Kidney (tissue), 13 donors: ENCODE measurements at regions not wholly inside any gene's neighbourhood (a gene's known extent, or its start where the extent isn't known, plus 50 kb on each side); places are given as distances from the start of the nearest gene placed in this dataset.

Source experiments
- DNase-seq, 5 donors: peaks; one replicate each; pipeline ENCODE4 v3.0.0-alpha.2; 2013 to 2020
- FAIRE-seq: peaks from 2 replicates; lab custom pipeline; 2012; peaks lifted over from hg19 to GRCh38; lab: Jason Lieb, UNC
- H3K27ac ChIP-seq, 2 donors: one replicate each; pipeline ENCODE4 v1.7.0; 2013; ENCODE audit warnings: low read depth in 2 of 2, low read length in 2 of 2, inconsistent platforms in 1 of 2
- H3K27me3 ChIP-seq: one replicate; pipeline ENCODE4 v1.7.1; 2013; ENCODE audit warnings: low read length, inconsistent platforms; ENCODE audit not compliant: control insufficient read depth, insufficient read depth
- H3K36me3 ChIP-seq, 3 donors: one replicate each; pipeline versions ENCODE4 v1.7.0 to v1.7.1; 2013; ENCODE audit warnings: low read length in 3 of 3, control low read depth in 1 of 3, inconsistent platforms in 1 of 3; ENCODE audit not compliant: insufficient read depth in 3 of 3, control insufficient read depth in 2 of 3
- H3K4me1 ChIP-seq, 3 donors: one replicate each; pipeline versions ENCODE4 v1.7.0 to v1.7.1; 2013; ENCODE audit warnings: low read length in 3 of 3, inconsistent platforms in 1 of 3, low read depth in 1 of 3; ENCODE audit not compliant: control insufficient read depth in 2 of 3, insufficient read depth in 2 of 3
- H3K4me3 ChIP-seq, 3 donors: one replicate each; pipeline versions ENCODE4 v1.7.0 to v1.8.1; 2013; ENCODE audit warnings: low read length in 3 of 3, control low read depth in 1 of 3, inconsistent platforms in 1 of 3
- H3K9ac ChIP-seq, 3 donors: one replicate each; pipeline versions ENCODE4 v1.7.0 to v1.7.1; 2013; ENCODE audit warnings: low read length in 3 of 3, control low read depth in 1 of 3, inconsistent platforms in 1 of 3
- H3K9me3 ChIP-seq, 3 donors: one replicate each; pipeline versions ENCODE4 v1.7.0 to v1.7.1; 2013; ENCODE audit warnings: low read length in 3 of 3, control low read depth in 1 of 3, inconsistent platforms in 1 of 3; ENCODE audit not compliant: control insufficient read depth in 2 of 3, insufficient read depth in 1 of 3
- intact Hi-C: fragments of 100-400 bp; cut with DNase I; formaldehyde crosslinking; loops from one replicate; pipeline ENCODE4 v1.11.1; 2022
- TF ChIP-seq, protein P1 (sequence below): IDR thresholded peaks from 3 replicates; pipeline ENCODE4 v1.5.1; 2012; ENCODE audit warnings: mild to moderate bottlenecking, moderate library complexity, borderline replicate concordance; ENCODE audit not compliant: insufficient read depth; ENCODE audit errors: extremely low read depth
- donor health status: control.
- donor health status: control.
- donor health status: control.
- donor health status: control.
- donor health status: control.
- donor health status: DM: yes; HTN: yes; CAD: no.
- donor health status: Normal renal cell carcinoma (clear cell type).

DNA sequence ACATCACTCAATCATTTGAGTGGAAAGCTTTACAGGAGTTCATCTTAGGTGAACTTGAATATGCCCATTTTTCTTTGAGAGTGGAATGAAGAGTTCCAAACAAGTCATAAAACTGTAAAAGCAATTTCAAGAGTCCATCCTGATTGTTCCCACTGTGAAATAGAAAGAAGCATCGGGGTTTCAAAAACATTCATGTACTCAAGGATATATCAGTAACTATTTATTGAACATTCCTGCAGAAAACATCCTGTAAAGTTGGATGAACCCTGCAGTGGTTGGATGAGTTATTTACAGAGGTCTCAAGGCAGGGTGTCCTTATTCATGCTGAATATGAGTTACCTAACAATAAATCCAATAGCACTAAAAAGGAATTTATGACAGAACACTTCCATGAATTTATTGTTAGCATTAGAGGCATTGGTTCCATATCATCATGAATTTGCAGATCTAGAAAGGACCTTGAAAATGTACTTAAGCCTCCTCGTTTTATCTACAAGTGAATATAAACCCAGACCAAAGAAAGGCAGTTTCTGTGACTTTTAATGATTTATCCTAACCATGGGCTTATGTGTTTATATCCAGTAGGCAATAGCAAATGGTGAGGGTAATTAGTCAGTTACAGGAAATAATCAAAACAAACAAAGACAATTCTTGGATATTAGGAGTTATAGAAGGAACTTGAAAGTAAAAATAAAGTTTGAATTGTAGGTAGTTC lies 361.9 kb upstream of the KCNMB2 start:
- FAIRE-seq (no peak), DNase-seq (no peak)
- H3K27me3 ChIP-seq, result no peaks in the 10 kb centered on the region
- TF ChIP-seq, protein P1, sequence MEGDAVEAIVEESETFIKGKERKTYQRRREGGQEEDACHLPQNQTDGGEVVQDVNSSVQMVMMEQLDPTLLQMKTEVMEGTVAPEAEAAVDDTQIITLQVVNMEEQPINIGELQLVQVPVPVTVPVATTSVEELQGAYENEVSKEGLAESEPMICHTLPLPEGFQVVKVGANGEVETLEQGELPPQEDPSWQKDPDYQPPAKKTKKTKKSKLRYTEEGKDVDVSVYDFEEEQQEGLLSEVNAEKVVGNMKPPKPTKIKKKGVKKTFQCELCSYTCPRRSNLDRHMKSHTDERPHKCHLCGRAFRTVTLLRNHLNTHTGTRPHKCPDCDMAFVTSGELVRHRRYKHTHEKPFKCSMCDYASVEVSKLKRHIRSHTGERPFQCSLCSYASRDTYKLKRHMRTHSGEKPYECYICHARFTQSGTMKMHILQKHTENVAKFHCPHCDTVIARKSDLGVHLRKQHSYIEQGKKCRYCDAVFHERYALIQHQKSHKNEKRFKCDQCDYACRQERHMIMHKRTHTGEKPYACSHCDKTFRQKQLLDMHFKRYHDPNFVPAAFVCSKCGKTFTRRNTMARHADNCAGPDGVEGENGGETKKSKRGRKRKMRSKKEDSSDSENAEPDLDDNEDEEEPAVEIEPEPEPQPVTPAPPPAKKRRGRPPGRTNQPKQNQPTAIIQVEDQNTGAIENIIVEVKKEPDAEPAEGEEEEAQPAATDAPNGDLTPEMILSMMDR, result no peak
- H3K27ac ChIP-seq, result no peak overlapping the region
- no peak overlapping the region for H3K4me3 ChIP-seq
- intact Hi-C loops, result no loop called here
- H3K9ac ChIP-seq, result no peak overlapping the region
- no peaks in the 10 kb centered on the region for H3K36me3 ChIP-seq
- peaks cover 0 to 4% (median 0%) of the 10 kb centered on the region in 3 donors for H3K4me1 ChIP-seq
- no peaks in the 10 kb centered on the region for H3K9me3 ChIP-seq

DNA sequence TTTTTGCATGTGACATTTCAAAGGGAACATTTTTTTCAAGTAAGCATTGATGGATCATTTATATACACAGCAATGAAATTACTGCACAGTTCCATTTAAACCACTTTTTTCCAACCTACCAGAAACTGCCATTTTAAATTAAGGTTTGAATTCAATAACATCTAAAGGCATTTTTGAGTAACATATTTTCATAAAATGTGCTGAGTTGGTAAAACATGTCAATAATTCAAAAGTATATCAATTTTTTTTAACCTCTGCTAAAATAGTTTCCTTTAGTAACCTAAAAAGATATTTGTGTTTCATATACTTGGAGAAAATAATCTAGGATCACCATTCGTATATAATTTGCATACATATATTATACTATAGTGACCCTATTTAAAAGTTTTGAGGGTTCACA lies 355.1 kb upstream of the KCNMB2 start:
- FAIRE-seq, result no peak
- H3K36me3 ChIP-seq, result no peaks in the 10 kb centered on the region
- no peaks in the 10 kb centered on the region for H3K9me3 ChIP-seq
- intact Hi-C loops, result no loop called here
- H3K27me3 ChIP-seq, result no peaks in the 10 kb centered on the region
- no peak overlapping the region for H3K4me3 ChIP-seq
- DNase-seq, result no peak
- no peak overlapping the region for H3K27ac ChIP-seq
- no peaks in the 10 kb centered on the region for H3K4me1 ChIP-seq
- TF ChIP-seq, protein P1, result no peak
- no peak overlapping the region for H3K9ac ChIP-seq

DNA sequence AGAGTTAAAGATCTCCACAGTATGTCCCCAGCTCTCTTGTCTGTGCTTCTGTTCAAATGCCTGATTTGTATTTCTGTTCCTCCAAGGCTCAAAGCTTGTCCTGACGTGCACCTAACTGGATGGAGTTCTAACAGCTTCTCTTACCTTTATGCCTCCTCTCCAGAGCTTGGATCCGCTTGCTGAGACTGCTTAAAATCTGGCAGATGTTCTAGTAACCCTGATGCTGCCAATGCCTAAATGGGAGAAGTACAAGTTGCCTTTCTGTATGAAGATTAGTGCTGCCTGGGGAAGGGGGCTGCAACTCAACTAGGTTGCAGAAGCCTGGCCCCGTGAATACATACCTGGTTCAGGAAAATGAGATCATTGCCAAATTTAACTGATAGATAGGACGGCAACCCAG lies 354.5 kb upstream of the KCNMB2 start:
- FAIRE-seq, result no peak

More for the DNA sequence above, 354.5 kb upstream of the KCNMB2 start:
- DNase-seq, result no peak
- Histone ChIP-seq H3K27me3 (no peaks in the 10 kb centered on the region), H3K27ac (no peak overlapping the region), H3K36me3 (no peaks in the 10 kb centered on the region), H3K9ac (no peak overlapping the region), H3K4me3 (no peak overlapping the region), H3K4me1 (no peaks in the 10 kb centered on the region), H3K9me3 (no peaks in the 10 kb centered on the region)
- TF ChIP-seq, protein P1, result no peak
- intact Hi-C loops, result no loop called here
